Breast epithelium (tissue), 4 donors: ENCODE measurements at regions not wholly inside any gene's neighbourhood (a gene's known extent, or its start where the extent isn't known, plus 50 kb on each side); places are given as distances from the start of the nearest gene placed in this dataset.

Experiments used
- DNase-seq, 2 donors: peaks; one replicate each; pipeline ENCODE4 v3.0.0-alpha.2; 2019; ENCODE audit warnings: low spot score in 2 of 2
- H3K27ac ChIP-seq, 2 donors: fragments of 200-600 bp; sonication (generic) in 1 of 2; one replicate each; pipeline ENCODE4 v1.5.1; 2016 to 2019; ENCODE audit warnings: mild to moderate bottlenecking in 1 of 2
- H3K27me3 ChIP-seq, 2 donors: fragments of 200-600 bp; sonication (generic) in 1 of 2; one replicate each; pipeline versions ENCODE4 v1.5.1 to v1.6.0; 2017 to 2019; ENCODE audit warnings: control low read depth in 1 of 2, mild to moderate bottlenecking in 1 of 2
- H3K36me3 ChIP-seq: fragments of 200-600 bp; one replicate; pipeline ENCODE4 v1.5.1; 2019
- H3K4me1 ChIP-seq, 2 donors: fragments of 200-600 bp; sonication (generic); one replicate each; pipeline ENCODE4 v1.5.1; 2016 to 2019; ENCODE audit warnings: control low read depth in 1 of 2
- H3K4me3 ChIP-seq, 3 donors: fragments of 200-600 bp; sonication (generic); 1 replicate in 2 of 3; 2 replicates in 1 of 3; pipeline ENCODE4 v1.5.1; 2016 to 2019; ENCODE audit warnings: mild to moderate bottlenecking in 3 of 3, moderate library complexity in 2 of 3
- H3K9me3 ChIP-seq, 2 donors: fragments of 200-600 bp; sonication (generic) in 1 of 2; one replicate each; pipeline ENCODE4 v1.5.1; 2016 to 2019; ENCODE audit warnings: control low read depth in 1 of 2
- CTCF ChIP-seq, 3 donors: fragments of 450-650 bp; IDR thresholded peaks; one replicate each; pipeline ENCODE4 v1.5.1; 2016 to 2017; ENCODE audit warnings: antibody characterized with exemption in 3 of 3, mild to moderate bottlenecking in 3 of 3, moderate library complexity in 3 of 3
- POLR2A ChIP-seq: fragments of 450-650 bp; IDR thresholded peaks from one replicate; pipeline ENCODE4 v1.6.1; 2016; ENCODE audit warnings: antibody characterized with exemption, mild to moderate bottlenecking, moderate library complexity
- POLR2AphosphoS5 ChIP-seq, 3 donors: sonication (generic); formaldehyde crosslinking; IDR thresholded peaks; one replicate each; pipeline ENCODE4 v1.6.1; 2017; ENCODE audit warnings: antibody characterized with exemption in 3 of 3
- intact Hi-C: fragments of 100-400 bp; cut with DNase I; formaldehyde crosslinking; loops from one replicate; pipeline ENCODE4 v1.15.1; 2023; ENCODE audit warnings: low total_unique reads

- Histone ChIP-seq H3K4me1 (no peaks in the 10 kb centered on the region), H3K9me3 (no peaks in the 10 kb centered on the region), H3K27ac (no peak overlapping the region), H3K27me3 (no peaks in the 10 kb centered on the region), H3K36me3 (no peaks in the 10 kb centered on the region), H3K4me3 (no peak overlapping the region)
- DNase-seq: no peak
- TF ChIP-seq POLR2A: no peak
- TF ChIP-seq POLR2AphosphoS5 (IDR thresholded peaks at IDR 0.05): no peak
- TF ChIP-seq CTCF (IDR thresholded peaks at IDR 0.05): no peak
- intact Hi-C loops: no loop called here
These were observed 111.9 kb upstream of the PTPRG start for GRCh38 chr3:61449327-61450040.

- TF ChIP-seq POLR2A (no peak), CTCF (IDR thresholded peaks at IDR 0.05) (no peak), POLR2AphosphoS5 (IDR thresholded peaks at IDR 0.05) (no peak)
- Histone ChIP-seq H3K36me3 (no peaks in the 10 kb centered on the region), H3K27me3 (no peaks in the 10 kb centered on the region), H3K9me3 (no peaks in the 10 kb centered on the region), H3K4me3 (no peak overlapping the region), H3K27ac (no peak overlapping the region), H3K4me1 (no peaks in the 10 kb centered on the region)
- no peak for DNase-seq
- intact Hi-C loops: no loop called here
These were observed 110.5 kb upstream of the PTPRG start for GRCh38 chr3:61450866-61451265.

GRCh38 chr3:61451841-61452240, 109.5 kb upstream of the PTPRG start:
- Histone ChIP-seq H3K36me3 (no peaks in the 10 kb centered on the region), H3K9me3 (no peaks in the 10 kb centered on the region), H3K4me3 (no peak overlapping the region), H3K27ac (no peak overlapping the region), H3K27me3 (no peaks in the 10 kb centered on the region), H3K4me1 (no peaks in the 10 kb centered on the region)
- TF ChIP-seq POLR2A: no peak
- TF ChIP-seq POLR2AphosphoS5 (IDR thresholded peaks at IDR 0.05): no peak
- no peak for TF ChIP-seq CTCF (IDR thresholded peaks at IDR 0.05)
- DNase-seq: no peak
- intact Hi-C loops: no loop called here

GRCh38 chr3:61452535-61453090, 108.8 kb upstream of the PTPRG start:
- no peaks in the 10 kb centered on the region for H3K27me3 ChIP-seq
- no peak overlapping the region for H3K4me3 ChIP-seq
- TF ChIP-seq POLR2AphosphoS5 (IDR thresholded peaks at IDR 0.05): no peak
- no peak for TF ChIP-seq POLR2A
- TF ChIP-seq CTCF (IDR thresholded peaks at IDR 0.05): no peak
- no peak overlapping the region for H3K27ac ChIP-seq
- DNase-seq: no peak
- H3K9me3 ChIP-seq: no peaks in the 10 kb centered on the region
- H3K4me1 ChIP-seq: no peaks in the 10 kb centered on the region
- no peaks in the 10 kb centered on the region for H3K36me3 ChIP-seq
- intact Hi-C loops: no loop called here

- no peak for TF ChIP-seq POLR2AphosphoS5 (IDR thresholded peaks at IDR 0.05)
- TF ChIP-seq CTCF (IDR thresholded peaks at IDR 0.05): no peak
- TF ChIP-seq POLR2A: no peak
- DNase-seq: no peak
- intact Hi-C loops: no loop called here
- Histone ChIP-seq H3K36me3 (no peaks in the 10 kb centered on the region), H3K27ac (no peak overlapping the region), H3K4me1 (no peaks in the 10 kb centered on the region), H3K27me3 (no peaks in the 10 kb centered on the region), H3K9me3 (no peaks in the 10 kb centered on the region), H3K4me3 (no peak overlapping the region)
These were observed 107.3 kb upstream of the PTPRG start for GRCh38 chr3:61454006-61454585.
